Lung (tissue), 11 donors: ENCODE measurements at regions not wholly inside any gene's neighbourhood (a gene's known extent, or its start where the extent isn't known, plus 50 kb on each side); places are given as distances from the start of the nearest gene placed in this dataset.

ENCODE experiments used
- ATAC-seq: fragments of 200-7000 bp; cut with Tn5 transposase; one replicate; pipeline ENCODE4 v1.9.1; 2020; ENCODE audit warnings: moderate number of reproducible peaks; ENCODE audit not compliant: insufficient read depth, low FRiP score
- DNase-seq, 3 donors: peaks; one replicate each; pipeline ENCODE4 v3.0.0-alpha.2; 2013 to 2017
- H3K27ac ChIP-seq, 2 donors: one replicate each; pipeline ENCODE4 v1.5.1; 2013; ENCODE audit warnings: mild to moderate bottlenecking in 2 of 2, moderate library complexity in 2 of 2, control low read depth in 1 of 2, inconsistent platforms in 1 of 2, low read depth in 1 of 2, low read length in 1 of 2
- H3K27me3 ChIP-seq, 3 donors: one replicate each; pipeline ENCODE4 v1.5.1; 2013; ENCODE audit warnings: low read length in 2 of 3; ENCODE audit not compliant: control insufficient read depth in 3 of 3, insufficient read depth in 3 of 3
- H3K36me3 ChIP-seq, 4 donors: one replicate each; pipeline ENCODE4 v1.5.1; 2013; ENCODE audit warnings: low read length in 4 of 4, mild to moderate bottlenecking in 1 of 4, moderate library complexity in 1 of 4; ENCODE audit not compliant: control insufficient read depth in 4 of 4, insufficient read depth in 4 of 4
- H3K4me1 ChIP-seq, 5 donors: one replicate each; pipeline ENCODE4 v1.5.1; 2013; ENCODE audit warnings: low read length in 5 of 5, mild to moderate bottlenecking in 2 of 5, moderate library complexity in 1 of 5; ENCODE audit not compliant: control insufficient read depth in 5 of 5, insufficient read depth in 5 of 5
- H3K4me3 ChIP-seq: one replicate; pipeline ENCODE4 v1.5.1; 2013; ENCODE audit warnings: mild to moderate bottlenecking, control low read depth, moderate library complexity
- H3K9ac ChIP-seq, 2 donors: one replicate each; pipeline ENCODE4 v1.5.1; 2013; ENCODE audit warnings: low read length in 2 of 2, control low read depth in 1 of 2; ENCODE audit not compliant: insufficient read depth in 1 of 2
- H3K9me3 ChIP-seq, 4 donors: one replicate each; pipeline ENCODE4 v1.5.1; 2013; ENCODE audit warnings: low read length in 3 of 4, mild to moderate bottlenecking in 1 of 4, moderate library complexity in 1 of 4; ENCODE audit not compliant: control insufficient read depth in 4 of 4, insufficient read depth in 3 of 4
- WGBS, 2 donors: extraction: QIAGEN DNeasy Blood & Tissue Kit; methylation state at CpG; one replicate each; pipeline ENCODE4 v1.1.7; 2013; 5-methylcytosine and 5-hydroxymethylcytosine counted together
- TF ChIP-seq, protein P1 (sequence below): IDR thresholded peaks from 2 replicates; pipeline ENCODE4 v1.5.1; 2012; ENCODE audit warnings: mild to moderate bottlenecking; ENCODE audit errors: control extremely low read depth, extremely low read depth
- donor health status: control.
- donor health status: control.
- donor health status: Bipolar disorder and iron deficiency.
- donor health status: healthy.
- donor health status: DM: yes; HTN: yes; CAD: no.

GRCh38 chr4:97498875-97499274, 644.4 kb downstream of the STPG2 start:
- Histone ChIP-seq H3K4me1 (no peaks in the 10 kb centered on the region), H3K4me3 (no peak overlapping the region), H3K36me3 (no peaks in the 10 kb centered on the region), H3K27me3 (no peaks in the 10 kb centered on the region), H3K27ac (no peak overlapping the region), H3K9me3 (no peaks in the 10 kb centered on the region), H3K9ac (no peak overlapping the region)
- DNase-seq, result no peak
- 84 to 87% methylated on average over 3 of the region's 3 CpGs for WGBS, 2 donors
- TF ChIP-seq, protein P1, sequence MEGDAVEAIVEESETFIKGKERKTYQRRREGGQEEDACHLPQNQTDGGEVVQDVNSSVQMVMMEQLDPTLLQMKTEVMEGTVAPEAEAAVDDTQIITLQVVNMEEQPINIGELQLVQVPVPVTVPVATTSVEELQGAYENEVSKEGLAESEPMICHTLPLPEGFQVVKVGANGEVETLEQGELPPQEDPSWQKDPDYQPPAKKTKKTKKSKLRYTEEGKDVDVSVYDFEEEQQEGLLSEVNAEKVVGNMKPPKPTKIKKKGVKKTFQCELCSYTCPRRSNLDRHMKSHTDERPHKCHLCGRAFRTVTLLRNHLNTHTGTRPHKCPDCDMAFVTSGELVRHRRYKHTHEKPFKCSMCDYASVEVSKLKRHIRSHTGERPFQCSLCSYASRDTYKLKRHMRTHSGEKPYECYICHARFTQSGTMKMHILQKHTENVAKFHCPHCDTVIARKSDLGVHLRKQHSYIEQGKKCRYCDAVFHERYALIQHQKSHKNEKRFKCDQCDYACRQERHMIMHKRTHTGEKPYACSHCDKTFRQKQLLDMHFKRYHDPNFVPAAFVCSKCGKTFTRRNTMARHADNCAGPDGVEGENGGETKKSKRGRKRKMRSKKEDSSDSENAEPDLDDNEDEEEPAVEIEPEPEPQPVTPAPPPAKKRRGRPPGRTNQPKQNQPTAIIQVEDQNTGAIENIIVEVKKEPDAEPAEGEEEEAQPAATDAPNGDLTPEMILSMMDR, result no peak
- ATAC-seq, result no peak

DNA sequence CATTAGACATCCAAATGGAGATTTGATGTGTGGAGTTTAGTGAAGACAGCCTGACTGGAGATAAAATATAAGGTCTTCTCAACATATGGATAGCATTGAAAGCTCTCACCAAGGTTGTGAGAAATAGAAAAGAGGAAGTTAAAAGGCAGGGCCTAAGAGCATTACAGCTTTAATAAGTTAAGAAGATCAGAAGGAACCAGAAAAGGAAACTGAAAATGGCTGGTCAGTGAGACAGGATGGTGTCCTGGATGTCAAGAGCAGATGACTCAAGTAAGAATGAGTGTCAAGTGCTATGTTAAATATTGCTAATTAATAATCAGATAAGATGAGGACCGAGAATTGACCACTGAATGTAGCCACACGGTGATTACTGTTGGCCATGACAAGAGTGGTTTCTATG, 642.9 kb downstream of the STPG2 start:
- no peak for DNase-seq
- H3K9me3 ChIP-seq, result no peaks in the 10 kb centered on the region
- no peaks in the 10 kb centered on the region for H3K4me1 ChIP-seq
- 86 to 92% methylated on average over 2 of the region's 2 CpGs for WGBS, 2 donors
- no peak overlapping the region for H3K27ac ChIP-seq
- H3K27me3 ChIP-seq, result no peaks in the 10 kb centered on the region
- no peak for ATAC-seq
- TF ChIP-seq, protein P1, result no peak
- H3K4me3 ChIP-seq, result no peak overlapping the region
- H3K36me3 ChIP-seq, result no peaks in the 10 kb centered on the region
- H3K9ac ChIP-seq, result no peak overlapping the region

DNA sequence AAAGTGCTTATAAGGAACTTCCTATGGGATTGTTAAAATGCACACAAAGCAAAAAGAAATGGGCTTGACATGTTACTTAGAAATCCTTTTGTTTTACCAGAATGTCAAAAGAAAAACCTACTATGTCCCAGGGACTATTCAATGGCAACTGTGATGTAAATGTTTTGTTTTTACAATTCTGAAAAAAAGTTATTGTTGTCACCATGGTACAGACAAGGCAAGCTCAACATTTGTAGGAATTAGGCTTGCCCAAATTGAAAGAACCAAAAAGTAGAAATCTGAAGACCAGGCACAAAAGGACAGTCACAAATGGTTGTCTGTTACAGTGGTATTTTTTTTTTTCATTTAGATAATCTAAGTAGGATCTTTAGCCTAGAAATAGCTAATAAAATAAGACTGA, 638.6 kb downstream of the STPG2 start:
- Histone ChIP-seq H3K4me3 (no peak overlapping the region), H3K27ac (no peak overlapping the region), H3K27me3 (no peaks in the 10 kb centered on the region), H3K9me3 (no peaks in the 10 kb centered on the region), H3K4me1 (no peaks in the 10 kb centered on the region), H3K36me3 (no peaks in the 10 kb centered on the region), H3K9ac (no peak overlapping the region)
- DNase-seq (no peak), ATAC-seq (no peak)
- TF ChIP-seq, protein P1, result no peak

- ATAC-seq (no peak), DNase-seq (no peak)
- WGBS, 2 donors, result 95 to 97% methylated on average over 2 of the region's 2 CpGs
- no peaks in the 10 kb centered on the region for H3K9me3 ChIP-seq
- H3K9ac ChIP-seq, result no peak overlapping the region
- H3K4me3 ChIP-seq, result no peak overlapping the region
- no peaks in the 10 kb centered on the region for H3K27me3 ChIP-seq
- no peaks in the 10 kb centered on the region for H3K36me3 ChIP-seq
- no peak overlapping the region for H3K27ac ChIP-seq
- TF ChIP-seq, protein P1, result no peak
- no peaks in the 10 kb centered on the region for H3K4me1 ChIP-seq
Observed at GRCh38 chr4:97507587-97508245, 635.6 kb downstream of the STPG2 start.
